Liver (tissue), 3 donors: ENCODE measurements at regions not wholly inside any gene's neighbourhood (a gene's known extent, or its start where the extent isn't known, plus 50 kb on each side); places are given as distances from the start of the nearest gene placed in this dataset.

Experiments used
- FOXA1 ChIP-seq: IDR thresholded peaks from 2 replicates; pipeline ENCODE4 v1.6.1; 2016; ENCODE audit warnings: antibody characterized with exemption
- HNF4A ChIP-seq, 2 donors: conservative IDR thresholded peaks; 2 replicates each; pipeline ENCODE4 v1.6.1; 2016; ENCODE audit warnings: antibody characterized with exemption in 2 of 2, mild to moderate bottlenecking in 2 of 2
- NR2F2 ChIP-seq: IDR thresholded peaks from 2 replicates; pipeline ENCODE4 v1.6.1; 2016; ENCODE audit warnings: antibody characterized with exemption
- RXRA ChIP-seq, 2 donors: IDR thresholded peaks; 2 replicates each; pipeline ENCODE4 v1.6.1; 2017 to 2018; ENCODE audit warnings: antibody characterized with exemption in 2 of 2, mild to moderate bottlenecking in 1 of 2
- SP1 ChIP-seq: IDR thresholded peaks from 2 replicates; pipeline ENCODE4 v1.6.1; 2018; ENCODE audit warnings: antibody characterized with exemption, mild to moderate bottlenecking
- TAF1 ChIP-seq: conservative IDR thresholded peaks from 2 replicates; pipeline ENCODE4 v1.6.1; 2016; ENCODE audit warnings: antibody characterized with exemption, mild to moderate bottlenecking
- YY1 ChIP-seq: IDR thresholded peaks from 2 replicates; pipeline ENCODE4 v1.6.1; 2016; ENCODE audit warnings: antibody characterized with exemption, mild to moderate bottlenecking
- TF ChIP-seq, protein P1 (sequence below): IDR thresholded peaks from 2 replicates; pipeline ENCODE4 v1.6.1; 2016; ENCODE audit warnings: antibody characterized with exemption, mild to moderate bottlenecking
- TF ChIP-seq, protein P2 (sequence below): fragments of 150-350 bp; IDR thresholded peaks from 2 replicates; pipeline ENCODE4 v1.5.1; 2017; ENCODE audit warnings: improper control_type of control experiment, low read depth, low read length; ENCODE audit not compliant: missing input control
- TF ChIP-seq, protein P3 (sequence below): IDR thresholded peaks from 2 replicates; pipeline ENCODE4 v1.6.1; 2016; ENCODE audit warnings: antibody characterized with exemption
- donor health status: healthy.
- donor health status: healthy.

DNA sequence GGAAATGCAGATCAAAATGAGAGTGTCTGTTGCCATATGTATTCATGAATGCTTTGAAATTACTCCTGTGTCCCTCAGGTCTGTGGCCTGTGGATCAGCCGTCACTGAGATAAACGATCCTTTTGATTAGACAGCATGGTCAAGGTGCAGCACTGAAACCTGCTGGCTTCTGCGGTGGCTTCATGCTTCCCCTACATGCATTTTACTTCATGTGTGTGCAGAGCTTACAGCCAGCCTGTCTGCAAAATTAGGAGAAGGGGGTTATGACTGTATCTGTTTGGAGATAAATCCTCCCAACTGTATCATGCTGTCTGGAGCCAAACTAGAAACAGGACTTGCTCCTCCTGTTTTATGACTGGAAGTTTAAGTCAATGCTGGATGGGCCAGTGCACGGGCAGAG lies 71.0 kb upstream of the PLPP4 start:
- TF ChIP-seq FOXA1, result no peak
- TF ChIP-seq YY1, result no peak
- TF ChIP-seq, protein P1, sequence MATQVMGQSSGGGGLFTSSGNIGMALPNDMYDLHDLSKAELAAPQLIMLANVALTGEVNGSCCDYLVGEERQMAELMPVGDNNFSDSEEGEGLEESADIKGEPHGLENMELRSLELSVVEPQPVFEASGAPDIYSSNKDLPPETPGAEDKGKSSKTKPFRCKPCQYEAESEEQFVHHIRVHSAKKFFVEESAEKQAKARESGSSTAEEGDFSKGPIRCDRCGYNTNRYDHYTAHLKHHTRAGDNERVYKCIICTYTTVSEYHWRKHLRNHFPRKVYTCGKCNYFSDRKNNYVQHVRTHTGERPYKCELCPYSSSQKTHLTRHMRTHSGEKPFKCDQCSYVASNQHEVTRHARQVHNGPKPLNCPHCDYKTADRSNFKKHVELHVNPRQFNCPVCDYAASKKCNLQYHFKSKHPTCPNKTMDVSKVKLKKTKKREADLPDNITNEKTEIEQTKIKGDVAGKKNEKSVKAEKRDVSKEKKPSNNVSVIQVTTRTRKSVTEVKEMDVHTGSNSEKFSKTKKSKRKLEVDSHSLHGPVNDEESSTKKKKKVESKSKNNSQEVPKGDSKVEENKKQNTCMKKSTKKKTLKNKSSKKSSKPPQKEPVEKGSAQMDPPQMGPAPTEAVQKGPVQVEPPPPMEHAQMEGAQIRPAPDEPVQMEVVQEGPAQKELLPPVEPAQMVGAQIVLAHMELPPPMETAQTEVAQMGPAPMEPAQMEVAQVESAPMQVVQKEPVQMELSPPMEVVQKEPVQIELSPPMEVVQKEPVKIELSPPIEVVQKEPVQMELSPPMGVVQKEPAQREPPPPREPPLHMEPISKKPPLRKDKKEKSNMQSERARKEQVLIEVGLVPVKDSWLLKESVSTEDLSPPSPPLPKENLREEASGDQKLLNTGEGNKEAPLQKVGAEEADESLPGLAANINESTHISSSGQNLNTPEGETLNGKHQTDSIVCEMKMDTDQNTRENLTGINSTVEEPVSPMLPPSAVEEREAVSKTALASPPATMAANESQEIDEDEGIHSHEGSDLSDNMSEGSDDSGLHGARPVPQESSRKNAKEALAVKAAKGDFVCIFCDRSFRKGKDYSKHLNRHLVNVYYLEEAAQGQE, result no peak
- TF ChIP-seq, protein P2, sequence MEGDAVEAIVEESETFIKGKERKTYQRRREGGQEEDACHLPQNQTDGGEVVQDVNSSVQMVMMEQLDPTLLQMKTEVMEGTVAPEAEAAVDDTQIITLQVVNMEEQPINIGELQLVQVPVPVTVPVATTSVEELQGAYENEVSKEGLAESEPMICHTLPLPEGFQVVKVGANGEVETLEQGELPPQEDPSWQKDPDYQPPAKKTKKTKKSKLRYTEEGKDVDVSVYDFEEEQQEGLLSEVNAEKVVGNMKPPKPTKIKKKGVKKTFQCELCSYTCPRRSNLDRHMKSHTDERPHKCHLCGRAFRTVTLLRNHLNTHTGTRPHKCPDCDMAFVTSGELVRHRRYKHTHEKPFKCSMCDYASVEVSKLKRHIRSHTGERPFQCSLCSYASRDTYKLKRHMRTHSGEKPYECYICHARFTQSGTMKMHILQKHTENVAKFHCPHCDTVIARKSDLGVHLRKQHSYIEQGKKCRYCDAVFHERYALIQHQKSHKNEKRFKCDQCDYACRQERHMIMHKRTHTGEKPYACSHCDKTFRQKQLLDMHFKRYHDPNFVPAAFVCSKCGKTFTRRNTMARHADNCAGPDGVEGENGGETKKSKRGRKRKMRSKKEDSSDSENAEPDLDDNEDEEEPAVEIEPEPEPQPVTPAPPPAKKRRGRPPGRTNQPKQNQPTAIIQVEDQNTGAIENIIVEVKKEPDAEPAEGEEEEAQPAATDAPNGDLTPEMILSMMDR, result no peak
- TF ChIP-seq, protein P3, sequence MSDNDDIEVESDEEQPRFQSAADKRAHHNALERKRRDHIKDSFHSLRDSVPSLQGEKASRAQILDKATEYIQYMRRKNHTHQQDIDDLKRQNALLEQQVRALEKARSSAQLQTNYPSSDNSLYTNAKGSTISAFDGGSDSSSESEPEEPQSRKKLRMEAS, result no peak
- TF ChIP-seq HNF4A (conservative IDR thresholded peaks at IDR 0.05), result no peak
- no peak for TF ChIP-seq RXRA (IDR thresholded peaks at IDR 0.05)
- no peak for TF ChIP-seq SP1
- TF ChIP-seq NR2F2, result no peak
- no peak for TF ChIP-seq TAF1
